HG02981 (cell line): ENCODE measurements at regions not wholly inside any gene's neighbourhood (a gene's known extent, or its start where the extent isn't known, plus 50 kb on each side); places are given as distances from the start of the nearest gene placed in this dataset.

Source experiments
- ATAC-seq: cut with Tn5 transposase; IDR thresholded peaks from one replicate; pipeline ENCODE4 v1.9.1; 2021; ENCODE audit warnings: mild to moderate bottlenecking, moderate library complexity; ENCODE audit not compliant: unreplicated experiment

DNA sequence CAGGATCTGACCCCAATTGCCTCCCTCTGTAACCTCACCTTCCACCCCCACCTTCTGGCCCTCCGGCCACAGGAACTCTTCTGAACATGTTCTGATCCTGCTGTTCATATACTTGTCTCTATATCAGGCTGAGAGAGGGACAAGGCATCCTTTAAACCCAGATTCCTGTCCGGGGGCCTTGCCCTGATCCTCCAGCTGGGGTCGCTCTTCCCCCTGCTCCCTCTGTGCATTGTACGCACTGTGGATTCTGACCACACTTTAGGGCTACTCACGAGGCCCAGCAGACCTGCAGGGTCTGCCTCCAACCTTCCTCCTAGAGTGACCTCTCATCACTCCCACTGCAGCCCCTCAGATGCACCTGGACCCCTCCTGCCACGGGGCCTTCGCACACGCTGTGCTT lies 269.3 kb downstream of the UQCRFS1 start:
- ATAC-seq: no peak

DNA sequence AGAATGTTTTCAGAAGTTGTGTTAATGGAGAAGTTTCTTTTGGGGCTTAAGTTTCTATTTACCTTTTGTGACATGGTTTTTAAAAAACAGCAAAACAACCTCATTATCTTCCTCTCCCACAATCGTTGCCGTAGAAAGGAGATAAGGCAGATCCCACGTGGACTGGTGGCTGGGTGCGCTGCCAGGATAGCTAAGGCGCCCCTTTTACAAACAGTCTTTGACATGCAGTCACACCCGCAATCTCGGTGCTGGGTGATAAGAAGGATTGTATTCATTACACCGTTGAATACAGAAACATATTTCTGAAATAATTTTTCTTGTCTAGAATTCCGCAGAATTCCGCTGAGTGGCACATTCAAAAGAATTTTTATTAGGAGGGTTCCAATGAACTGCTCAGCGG lies 271.1 kb downstream of the UQCRFS1 start:
- no peak for ATAC-seq

DNA sequence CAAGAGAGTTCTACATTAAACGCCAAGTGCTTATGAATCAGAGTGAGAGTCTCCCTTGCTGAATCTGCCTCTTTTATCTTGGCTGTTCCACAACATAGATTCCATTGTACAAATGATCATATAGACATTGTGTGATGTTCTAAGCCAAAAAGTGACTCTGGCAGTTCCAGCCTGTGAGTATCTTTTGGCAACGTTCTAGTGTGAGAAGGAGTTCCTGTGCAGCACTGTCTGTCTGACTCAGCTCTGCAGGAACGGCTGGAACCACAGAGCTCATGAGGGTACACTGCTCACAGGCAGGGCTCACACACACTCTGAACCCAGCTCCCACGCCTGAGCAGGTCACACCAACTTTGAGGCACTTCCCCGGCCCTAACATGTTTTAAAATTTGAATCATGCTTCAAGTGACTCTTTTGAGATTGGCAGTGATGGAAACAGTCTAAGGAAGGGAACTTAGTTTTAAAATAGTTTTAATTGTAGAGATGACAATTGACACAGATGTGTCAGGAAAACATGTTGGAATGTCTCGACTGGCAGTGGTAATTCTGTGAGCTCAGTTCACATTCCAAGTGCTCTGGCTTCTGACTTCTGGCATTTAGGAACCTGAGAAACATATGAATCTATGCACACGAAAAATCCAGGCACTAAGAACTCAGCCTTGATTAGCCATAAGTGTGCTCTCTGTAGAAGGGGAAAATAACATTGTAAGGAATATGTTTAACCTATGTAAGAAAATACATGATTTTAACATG lies 272.0 kb downstream of the UQCRFS1 start:
- ATAC-seq: no peak

DNA sequence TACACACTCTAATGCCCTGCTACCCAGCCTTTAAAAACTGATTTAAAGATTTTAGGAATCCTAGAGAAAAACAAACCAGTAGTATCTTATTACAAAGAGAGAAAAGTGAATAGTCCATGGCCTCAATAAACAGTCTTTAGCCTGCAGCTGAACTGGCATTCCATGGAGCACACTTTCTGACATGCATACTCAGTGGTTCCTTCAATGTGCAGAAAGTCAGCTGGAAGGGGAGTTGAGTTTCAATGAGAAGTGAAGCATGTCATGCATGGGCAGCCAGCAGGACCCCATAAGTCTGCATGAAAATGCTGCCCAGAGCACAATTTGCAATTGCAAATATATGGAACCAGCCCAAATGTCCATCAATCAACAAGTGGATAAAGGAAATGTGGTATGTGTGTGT lies 273.7 kb downstream of the UQCRFS1 start:
- no peak for ATAC-seq

DNA sequence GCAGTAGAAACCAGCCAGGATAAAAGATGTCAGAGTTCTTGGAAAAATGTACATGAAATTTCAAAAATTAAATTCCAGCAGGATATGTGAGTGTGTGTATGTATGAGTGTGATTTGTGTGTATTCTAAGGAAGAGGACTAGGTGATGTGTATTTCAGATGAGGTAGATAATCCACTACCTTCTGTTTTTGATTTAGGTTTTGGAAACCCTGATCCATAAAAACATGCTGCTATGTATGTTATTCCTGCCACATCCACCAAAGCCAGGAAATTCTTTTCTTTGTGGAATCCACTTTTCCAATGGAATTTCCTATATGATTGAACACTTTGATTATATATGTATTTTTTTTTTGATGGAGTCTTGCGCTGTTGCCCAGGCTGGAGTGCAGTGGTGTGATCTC lies 276.9 kb downstream of the UQCRFS1 start:
- no peak for ATAC-seq

DNA sequence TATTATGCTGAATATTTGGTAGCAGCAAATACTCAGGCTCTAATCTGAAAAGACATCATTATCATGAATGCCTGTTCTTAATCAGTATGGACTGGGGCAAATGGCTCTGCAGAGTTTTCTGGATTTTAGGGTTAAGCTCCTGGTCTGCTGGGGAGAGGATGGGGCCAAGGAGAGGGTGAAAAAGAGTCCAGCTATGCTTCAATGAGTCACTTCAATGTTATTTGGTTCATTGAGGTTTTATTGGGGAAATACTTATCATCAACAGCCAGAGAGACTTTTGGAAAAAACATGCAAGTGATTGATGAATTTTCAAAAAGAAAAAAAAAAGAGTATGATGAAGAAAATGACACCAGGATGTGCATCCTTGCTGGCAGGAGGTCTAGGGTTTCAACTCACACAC lies 278.3 kb downstream of the UQCRFS1 start:
- ATAC-seq: no peak

DNA sequence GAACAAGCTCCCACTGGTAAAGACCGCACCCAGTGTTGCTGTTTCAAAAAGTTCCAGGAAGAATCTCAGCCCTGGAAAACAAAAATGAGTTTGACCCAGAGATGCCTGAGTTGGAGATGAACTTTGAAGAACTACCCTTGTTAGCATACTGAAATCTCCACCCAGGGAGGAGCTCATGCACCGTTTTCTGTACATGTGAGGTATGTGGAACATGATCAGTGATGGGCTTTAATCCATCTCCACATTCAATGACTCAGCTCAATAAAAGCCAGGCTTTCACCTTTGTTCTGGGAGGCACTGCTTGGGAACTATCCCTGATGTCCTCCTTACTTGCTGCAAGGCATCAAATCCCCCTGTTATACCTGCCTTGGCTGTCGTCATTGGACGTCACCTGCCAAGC lies 279.9 kb downstream of the UQCRFS1 start:
- ATAC-seq: no peak

DNA sequence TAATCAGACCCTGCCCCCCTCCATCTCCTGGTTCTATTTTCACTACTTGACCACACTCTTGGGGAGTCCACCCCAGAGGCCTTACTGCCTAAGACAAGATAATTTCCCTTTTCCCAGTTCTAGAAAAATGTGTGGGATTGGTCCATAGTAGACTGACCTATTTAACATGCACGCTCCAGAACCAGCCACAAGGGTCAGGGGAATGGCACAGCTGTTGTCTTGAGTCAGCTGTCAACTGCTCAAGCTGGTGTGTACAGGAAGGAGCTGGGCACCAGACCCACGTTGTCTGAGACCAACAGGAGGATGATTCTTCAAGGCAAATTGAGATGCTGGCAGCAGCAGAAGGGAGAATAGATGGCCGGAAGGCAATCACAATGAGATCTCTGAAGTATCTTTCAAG lies 280.5 kb downstream of the UQCRFS1 start:
- ATAC-seq: no peak

DNA sequence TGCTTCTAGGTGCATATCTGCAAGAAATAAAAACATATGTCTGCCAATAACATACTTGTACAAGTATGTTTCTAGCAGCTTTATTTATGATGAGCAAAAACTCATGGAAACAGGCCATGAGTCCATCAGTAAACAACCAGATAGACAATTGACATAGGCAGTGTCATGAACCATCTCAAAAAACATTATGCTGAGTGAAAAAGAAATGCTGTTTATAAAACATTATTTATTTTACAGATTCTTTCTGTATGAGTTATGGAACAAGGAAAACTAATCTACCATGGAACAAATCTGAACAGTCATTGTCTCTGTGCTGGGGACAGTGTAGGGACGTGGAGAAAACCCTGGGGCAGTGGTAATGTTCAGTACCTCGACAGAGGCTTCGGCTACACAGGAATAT lies 283.9 kb downstream of the UQCRFS1 start:
- ATAC-seq: no peak

DNA sequence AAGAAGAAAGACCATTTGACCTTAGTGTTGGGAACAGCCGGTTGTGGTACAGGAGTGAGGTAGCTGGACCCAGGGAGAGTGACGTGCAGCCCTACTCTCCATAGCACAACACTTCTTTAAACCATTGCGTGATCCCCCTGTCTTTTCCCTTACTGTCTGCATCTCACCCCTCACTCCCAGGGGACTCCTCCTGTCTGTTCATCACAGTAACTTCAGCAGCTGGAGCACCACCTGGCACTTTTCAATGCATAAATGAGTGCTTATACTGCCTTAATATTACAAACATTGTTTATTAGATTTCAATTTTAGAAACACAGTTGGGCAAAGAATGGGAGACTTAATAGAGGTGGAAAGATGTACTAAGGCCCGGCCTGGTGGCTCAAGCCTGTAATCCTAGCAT lies 285.5 kb downstream of the UQCRFS1 start:
- ATAC-seq: no peak

DNA sequence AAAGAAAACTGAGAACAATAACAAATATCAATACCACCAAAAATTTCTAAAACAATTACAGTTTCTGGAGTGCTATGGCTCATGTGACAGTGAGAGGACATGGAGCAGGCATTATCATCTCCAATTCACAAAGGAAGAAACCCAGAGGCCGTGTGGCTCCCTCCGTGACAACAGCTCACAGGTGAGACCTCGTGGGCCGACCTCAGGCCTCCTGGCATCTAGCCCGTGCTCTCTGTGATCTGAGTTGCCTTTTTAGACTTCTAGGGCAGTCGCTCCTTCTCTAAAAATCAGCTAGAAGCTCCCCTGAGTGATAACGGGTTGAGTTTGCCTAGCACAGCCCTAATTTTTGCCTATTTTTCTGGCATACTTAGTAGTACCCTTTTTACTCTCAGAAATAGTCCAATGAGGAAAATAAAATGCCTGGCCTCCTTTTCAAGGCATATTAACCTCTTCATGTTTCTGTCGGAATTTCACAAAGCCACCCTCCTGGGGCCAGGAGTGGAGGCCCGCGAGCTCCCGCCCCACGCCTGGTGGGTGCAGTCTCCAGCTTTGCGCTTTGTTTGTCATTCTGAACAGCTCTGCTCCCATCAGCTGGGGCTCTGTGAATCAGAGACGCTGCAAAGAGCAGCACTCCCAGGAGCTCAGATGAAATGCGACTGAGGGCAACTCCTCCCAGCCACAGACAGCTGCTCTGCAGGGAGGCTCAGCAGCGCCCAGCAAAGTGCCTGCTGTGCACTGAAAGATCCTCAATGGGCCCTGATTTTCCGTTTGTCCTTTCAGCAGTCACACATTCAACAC lies 292.5 kb downstream of the UQCRFS1 start:
- no peak for ATAC-seq

DNA sequence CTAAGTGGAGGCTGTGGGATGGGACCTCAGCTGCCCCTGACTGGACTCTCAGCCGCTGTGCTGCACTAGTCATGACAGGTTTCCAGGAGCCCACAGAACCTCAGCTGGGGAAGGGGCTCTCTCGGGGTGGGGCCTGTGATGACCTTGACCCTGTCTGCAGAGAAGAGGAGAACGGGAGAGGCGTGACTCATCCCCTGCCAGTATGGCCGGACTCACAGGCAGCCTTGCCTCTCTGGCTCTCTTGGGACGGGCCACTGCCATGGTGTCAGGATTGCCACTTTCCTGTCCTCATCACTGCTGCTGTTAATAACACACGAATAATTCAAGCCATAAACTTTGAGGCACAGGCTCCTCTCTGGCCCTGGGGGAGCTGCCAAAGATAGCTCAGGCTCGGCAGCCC lies 295.3 kb downstream of the UQCRFS1 start:
- ATAC-seq: no peak

DNA sequence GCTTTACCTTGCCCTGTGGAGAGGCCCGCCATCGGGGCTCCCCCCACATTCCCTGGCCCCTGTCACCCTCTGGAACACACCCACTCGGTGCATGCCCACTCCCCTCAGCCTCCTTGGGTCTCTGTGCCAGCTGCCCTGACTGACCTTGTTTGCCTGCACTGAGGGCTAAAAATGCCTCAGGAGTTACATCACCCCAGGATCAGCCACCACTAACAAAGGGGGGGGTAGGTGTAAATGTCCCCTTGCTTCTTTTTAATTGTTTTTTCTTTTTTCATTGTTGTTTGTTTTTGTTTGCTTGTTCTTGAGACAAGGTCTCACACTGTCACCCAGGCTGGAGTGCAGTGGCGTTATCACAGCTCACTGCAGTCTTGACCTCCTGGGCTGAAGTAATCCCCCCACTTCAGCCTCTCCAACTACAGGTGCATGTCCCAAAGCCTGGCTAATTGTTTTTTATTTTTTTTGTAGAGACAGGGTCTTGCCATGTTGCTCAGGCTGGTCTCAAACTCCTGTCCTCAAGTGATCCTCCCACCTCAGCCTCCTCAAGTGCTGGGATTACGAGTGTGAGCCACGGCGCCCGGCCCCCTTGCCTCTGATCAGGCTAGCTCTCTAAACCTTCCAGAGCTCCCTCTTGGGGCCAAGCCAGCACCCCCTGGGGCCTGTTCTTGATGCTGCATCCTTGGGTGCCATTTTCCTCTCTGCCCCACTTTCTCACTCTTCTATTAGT lies 297.1 kb downstream of the UQCRFS1 start:
- ATAC-seq: no peak

DNA sequence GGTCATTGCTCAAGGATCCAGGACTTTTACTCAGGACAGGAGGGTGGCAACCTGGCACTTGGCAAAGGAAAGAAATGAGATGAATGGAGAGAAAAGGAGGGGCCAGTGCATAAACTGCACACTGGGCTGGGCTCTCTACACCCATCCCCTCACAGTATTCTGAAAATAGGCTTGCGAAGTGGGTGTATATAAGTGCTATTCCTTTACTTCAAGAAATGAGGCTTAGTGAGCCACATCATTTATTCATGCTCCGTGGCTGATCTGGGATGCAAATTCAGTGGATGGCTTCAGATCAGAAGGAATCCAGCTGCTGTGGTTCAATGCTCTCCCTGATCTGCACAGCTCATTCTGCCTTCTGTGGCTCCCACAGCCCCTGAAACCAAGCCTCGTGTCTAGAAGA lies 297.7 kb downstream of the UQCRFS1 start:
- ATAC-seq: no peak

DNA sequence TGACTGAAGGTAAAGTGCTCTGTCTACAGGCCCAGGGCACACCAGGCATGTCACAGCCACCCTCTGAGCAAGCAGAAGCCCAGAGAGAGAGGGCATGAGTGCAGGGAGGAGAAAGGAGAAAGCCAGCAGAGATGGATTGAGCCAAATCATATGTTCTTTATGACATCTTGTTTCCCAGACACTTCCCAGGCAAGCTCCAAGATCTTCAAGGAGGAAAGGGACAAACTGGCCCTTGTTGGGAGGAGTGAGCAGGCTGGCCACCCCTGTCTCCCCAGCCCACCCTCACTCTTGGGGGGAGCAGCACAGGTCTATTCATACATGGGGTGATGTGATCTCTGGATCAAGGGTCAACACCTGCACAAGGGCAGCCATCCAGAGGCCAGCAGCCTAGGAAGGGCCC lies 298.8 kb downstream of the UQCRFS1 start:
- ATAC-seq: no peak

DNA sequence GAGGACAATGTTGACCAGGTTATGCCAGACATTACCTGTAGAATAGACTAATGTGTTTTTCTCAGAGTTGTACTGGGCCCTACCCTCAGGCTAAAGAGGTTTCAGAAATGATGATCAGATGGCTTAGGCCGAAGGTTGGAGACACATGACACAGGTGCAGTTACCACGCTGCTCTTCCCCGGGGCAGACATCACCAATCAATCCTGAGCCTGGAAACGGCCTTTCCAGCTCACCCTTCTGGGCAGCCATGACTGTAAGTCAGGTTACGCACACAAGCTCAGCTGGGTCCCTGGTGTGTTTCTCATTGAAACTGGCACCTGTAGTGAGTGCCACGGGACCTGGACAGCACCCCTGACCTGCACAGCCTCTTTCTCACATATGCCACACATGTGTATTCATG lies 299.3 kb downstream of the UQCRFS1 start:
- ATAC-seq: no peak

DNA sequence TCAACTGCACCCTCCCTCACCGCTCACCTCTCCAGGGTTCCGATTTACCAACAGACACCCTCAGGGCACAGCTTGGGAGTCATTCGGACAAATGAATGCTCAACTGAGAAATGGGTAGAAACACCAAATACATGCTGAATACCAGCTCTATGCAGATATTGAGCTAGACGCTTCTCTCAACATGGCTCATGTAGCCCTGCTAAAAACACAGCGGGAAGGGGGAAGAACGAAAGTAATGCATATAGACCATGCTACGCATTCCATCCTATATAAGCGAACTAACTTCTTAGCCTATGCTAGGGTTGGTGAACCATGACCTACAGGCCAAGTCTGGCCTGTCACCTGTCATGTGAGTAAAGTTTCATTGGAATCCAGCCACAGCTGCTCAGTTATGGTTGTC lies 304.0 kb downstream of the UQCRFS1 start:
- ATAC-seq: no peak

DNA sequence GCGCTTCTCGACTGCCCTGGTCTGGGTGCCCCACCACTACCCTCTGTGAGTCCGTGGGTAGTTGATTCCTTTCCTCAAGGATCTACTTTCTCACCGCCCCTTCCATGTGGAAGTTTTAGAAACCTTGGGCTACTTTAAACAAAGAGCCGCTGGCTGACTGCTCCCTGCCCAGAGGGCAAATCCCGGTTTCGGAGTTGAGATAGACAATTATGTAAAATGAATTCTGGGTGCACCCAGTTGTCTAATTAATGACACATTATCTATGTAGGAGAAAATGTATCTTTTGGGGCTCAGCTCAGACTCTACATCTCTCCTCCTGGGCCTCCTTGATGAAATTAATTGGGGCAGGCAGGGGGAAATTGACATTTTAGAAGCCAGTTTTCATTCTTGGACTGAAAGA lies 305.4 kb downstream of the UQCRFS1 start:
- ATAC-seq: no peak

DNA sequence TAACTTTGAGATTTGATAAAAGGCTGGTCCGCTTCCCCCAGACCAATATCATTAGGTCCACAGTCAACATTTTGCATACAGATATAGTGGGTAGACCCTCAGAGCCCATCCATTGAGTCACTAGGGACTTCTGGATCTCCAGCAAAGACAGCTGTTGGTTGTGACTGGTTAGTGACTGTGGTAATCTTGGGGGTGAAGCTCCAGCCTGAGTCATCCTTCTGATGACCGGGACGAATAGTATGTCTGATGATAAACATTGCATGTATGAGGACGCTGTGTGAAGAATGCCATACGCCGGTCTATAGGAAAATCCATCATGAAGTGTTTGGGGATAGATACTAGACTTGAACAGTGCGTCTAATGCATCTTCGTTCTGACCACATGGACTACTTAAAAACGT lies 307.0 kb downstream of the UQCRFS1 start:
- ATAC-seq: no peak

DNA sequence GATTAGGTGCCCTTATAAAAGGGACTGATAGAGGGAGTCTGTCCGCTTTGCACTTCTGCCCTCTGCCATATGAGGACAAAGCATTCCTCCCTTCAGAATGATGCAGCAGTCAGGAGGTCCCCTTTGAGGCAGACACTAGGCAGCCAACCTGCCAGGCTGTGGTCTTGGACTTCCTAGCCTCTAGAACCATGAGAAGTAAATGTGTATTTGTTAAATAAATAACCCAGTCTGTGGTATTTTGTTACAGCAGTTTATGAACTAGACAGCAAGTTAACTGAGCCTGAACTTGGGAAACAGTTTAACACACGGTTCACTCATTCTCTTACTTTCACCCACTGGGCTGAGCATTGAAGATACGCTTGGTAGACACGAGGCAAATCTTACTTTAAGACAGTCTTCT lies 313.2 kb downstream of the UQCRFS1 start:
- ATAC-seq: no peak

DNA sequence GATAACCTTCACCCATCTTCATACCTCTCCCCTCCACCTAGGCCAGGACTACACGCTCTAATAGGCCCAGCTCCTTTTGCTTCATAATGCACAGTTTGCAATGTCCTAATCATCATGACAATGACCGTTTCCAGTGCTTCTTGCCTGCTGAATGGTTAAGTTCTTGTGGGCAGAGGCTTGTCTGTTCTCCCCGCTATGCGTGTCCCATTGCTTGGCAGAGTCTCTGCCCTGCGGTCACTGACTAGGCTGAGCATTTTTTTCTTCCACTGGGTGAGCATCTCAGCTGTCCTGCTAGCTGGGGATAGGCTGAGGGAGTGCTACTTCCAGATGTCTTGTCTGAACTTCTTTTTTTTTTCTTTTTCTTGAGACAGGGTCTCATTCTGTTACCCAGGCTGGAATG lies 314.7 kb downstream of the UQCRFS1 start:
- ATAC-seq: no peak
